DMS53 treated with DMSO at 0.1 percent for 48 hours (cell line): ENCODE measurements at regions not wholly inside any gene's neighbourhood (a gene's known extent, or its start where the extent isn't known, plus 50 kb on each side); places are given as distances from the start of the nearest gene placed in this dataset.
A peak's percentile ranks its signal among the peaks of the same experiment; 100 is the strongest.

ENCODE experiments used
- DNase-seq: peaks from one replicate; lab custom pipeline; 2025; ENCODE audit not compliant: unreplicated experiment; lab: John Stamatoyannopoulos, UW

DNA sequence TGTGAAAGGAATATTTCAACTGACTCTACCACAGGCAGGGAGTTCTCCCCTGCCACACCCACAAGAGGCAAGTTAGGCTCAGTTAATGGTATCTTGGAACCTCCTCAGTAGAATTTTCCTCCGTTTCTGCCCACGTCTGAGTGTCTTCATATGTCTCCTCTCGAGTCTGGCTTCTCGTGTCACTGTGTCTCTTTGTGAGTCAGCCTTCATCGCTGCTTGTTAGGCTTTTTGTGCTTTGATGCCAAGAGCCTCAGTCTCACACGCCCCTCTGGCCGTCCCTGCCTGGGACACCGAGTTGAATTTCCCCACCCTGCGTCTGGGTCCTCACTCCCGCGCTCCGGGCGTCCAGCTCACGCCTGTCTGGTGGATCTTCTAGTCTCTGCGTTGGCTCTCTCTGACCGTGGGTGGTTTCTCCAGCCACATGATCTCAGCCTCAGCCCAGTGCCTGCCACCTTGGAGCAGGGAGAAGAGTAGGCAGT is 125.7 kb upstream of the GADD45A start:
- DNase-seq = no peak

DNA sequence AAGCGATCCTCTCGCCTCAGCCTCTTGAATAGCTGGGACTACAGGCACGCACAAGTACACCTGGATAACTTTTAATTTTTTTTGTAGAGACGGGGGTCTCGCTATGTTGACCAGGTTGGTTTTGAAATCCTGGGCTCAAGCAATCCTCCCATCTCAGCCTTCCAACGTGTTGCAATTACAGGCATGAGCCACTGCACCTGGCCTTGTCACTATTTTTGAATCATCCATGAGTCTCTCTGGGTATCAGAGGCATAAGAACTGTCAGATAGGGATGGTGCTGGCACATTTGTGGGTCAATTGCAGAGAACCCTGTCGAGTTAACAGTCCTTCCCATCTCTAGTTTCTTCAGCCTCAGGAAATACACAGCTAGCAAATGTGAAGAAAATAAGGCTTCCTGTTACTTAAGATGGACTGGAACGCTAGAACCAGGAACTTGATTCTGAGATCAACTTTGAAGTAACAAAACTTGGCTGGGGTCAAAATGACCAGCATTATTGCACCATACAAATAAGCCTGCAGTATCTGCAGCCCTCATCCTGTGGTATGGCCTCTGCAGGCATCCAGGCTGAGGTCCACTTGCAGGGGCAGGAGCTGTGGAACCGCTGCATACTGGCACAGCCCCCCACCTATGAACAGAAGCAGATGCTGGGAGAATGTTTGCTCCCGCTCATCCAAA is 124.3 kb upstream of the GADD45A start:
- DNase-seq = no peak

DNA sequence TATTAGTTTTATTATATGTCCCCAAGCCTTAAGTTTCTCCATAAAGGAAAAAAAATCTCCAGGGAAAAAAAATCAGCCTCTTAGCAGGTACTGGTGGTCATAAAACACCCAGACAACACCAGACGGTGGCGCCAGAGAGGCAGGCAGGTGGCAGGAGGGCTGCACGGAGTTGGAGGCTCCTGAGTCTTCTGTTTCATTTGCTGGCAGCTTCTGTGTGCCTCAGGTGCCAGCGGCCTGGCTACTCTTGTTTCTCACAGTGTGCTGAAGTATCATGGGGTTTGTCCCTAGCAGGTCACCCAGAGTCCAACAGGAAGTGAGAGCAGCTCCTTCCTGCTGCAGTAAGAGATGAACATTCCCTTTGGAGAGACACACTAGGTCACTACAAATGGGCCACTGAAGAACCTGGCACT is 123.3 kb upstream of the GADD45A start:
- peak; percentile 97 for DNase-seq

DNA sequence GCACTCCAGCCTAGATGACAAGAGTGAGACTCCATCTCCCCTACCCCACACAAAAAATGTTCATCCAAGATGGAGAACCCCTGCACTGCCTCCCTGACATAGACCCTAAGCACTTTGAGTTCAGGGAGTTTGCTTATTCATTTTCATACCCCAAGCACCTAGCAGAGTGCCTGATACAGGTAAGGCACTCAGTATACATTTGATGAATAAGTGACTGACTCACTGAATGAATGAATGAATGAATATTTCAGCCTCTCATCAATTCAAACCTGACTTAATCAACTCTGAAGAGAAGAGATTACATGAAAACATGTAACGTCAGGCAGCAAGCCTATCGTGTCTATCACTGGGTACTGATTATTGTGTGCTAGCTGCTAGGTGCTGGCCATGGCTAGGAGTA is 121.3 kb upstream of the GADD45A start:
- no peak for DNase-seq

DNA sequence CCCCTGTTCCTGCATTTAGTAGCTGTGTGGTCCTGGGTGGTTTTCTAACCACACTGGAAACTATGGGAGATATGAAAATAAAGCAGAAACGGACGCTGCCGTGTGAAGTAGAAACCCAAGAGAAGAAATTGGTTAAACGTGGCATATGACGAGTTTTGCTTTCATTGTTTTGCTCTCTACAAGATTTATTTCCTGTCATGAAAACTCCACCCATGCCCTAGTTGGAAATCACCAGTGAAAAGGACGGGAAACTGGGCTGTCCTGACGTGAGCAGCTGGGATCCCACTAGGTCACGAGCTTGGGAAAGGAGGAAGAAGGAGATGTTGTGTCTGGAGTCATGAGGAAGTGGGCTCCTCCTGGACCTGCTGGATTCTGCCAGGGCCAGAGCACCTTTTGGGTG is 120.8 kb upstream of the GADD45A start:
- no peak for DNase-seq

DNA sequence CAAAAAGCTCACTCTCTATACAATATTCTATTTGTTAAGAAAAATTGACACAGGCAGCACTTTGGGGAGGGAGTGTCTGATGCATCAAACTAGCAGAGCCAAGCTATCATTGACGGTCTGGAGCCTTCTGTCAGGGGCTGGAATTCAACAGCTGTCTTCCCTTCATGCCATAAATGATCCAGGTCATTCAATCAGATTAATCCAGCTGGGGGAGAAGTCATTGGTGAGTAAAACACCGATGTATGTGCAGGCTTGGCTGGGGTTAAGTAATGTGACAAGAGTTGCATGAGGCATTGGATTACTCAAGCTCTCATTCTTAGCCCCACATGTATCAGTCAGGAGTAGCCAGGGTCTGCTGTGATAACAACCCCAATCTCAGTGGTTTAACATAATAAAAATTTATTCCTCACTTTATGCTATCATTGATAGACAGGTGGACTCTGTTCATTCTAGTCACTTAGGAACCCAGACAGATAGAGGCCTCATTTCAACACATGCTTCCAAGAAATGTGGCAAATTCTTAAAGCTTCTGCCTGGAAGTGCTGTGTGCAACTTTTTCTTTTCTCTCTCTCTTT is 118.1 kb upstream of the GADD45A start:
- DNase-seq = no peak

DNA sequence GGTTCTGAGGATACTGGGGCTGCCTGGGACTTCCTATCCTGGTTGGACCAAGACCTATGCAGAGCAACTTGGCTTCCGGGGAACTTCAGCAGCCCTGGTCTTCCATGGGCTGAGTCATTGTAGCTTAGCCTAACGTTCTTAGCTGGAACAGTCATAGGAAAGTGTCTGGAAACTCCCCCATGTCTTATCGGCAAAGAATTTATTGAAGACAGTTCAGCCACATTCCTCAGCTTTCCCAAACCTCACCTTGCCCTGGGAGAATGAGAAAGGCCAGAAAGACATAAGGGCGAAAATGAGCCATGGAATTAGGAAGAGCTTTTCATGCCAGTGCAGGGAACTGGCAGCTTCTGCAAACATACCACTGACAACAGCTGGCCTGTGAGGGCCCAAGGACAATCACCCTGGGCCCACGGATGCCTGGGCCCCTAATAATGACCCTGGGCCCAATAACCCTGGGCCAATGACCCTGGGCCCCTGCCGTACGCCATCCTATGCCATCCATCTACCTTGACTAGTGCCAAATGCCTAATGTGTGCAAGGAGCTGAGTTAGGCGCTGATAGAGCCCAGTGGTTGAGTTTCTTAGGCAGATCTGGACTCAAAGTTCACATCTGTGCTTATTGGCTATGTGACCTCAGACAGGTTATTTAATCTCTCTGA is 114.4 kb upstream of the GADD45A start:
- DNase-seq = no peak

DNA sequence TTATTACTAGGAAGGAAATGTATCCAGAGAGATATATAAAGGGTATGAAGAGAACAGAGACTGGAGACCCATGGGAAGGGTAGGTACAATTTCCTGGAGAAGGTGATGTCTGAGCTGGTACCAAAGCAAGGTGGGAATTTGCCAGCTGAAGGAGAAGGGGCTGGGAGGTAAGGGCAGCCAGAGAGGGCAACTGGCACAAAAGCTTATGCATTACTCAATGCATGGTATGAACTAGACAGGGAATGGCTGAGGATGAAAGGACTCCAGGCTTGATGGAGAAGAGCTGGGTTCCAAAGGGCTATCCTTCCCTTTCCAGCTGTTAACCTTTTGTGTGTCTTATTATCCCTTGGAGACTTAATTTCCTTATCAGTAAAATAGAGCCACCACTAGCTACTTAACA is 113.6 kb upstream of the GADD45A start:
- DNase-seq = peak; percentile 15

DNA sequence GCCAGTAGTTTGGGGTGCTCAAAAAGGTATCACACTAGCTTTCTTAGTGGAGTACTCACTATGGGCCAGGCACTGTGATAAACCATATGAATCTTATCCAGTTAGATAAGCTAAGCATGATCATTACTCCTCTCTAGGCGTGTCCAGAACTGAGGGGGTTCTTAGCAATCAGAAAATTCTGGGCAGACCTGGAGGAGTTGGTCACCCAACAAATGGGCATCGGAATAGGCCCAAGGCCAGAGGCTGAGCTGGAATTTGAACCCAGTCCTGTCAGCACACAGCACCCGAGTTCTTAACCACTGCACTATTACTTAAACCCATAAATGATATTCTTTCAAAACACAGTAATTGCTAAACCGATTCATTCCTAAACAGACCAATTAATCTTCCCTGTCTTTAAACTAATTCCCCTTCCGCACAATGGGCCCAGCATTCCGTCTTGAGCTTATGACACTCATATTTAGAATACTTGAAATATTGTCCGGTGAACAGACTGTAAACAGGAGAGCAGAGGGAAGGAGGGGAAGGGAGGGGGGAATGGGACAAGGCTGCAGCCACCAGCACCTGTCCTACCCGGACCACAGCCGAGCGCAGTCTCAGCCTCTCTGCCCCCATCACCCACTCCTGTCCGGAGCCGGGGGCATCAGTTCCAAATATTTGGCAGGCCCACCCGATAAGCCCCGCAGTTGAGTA is 113.0 kb upstream of the GADD45A start:
- DNase-seq = peak; percentile 65

DNA sequence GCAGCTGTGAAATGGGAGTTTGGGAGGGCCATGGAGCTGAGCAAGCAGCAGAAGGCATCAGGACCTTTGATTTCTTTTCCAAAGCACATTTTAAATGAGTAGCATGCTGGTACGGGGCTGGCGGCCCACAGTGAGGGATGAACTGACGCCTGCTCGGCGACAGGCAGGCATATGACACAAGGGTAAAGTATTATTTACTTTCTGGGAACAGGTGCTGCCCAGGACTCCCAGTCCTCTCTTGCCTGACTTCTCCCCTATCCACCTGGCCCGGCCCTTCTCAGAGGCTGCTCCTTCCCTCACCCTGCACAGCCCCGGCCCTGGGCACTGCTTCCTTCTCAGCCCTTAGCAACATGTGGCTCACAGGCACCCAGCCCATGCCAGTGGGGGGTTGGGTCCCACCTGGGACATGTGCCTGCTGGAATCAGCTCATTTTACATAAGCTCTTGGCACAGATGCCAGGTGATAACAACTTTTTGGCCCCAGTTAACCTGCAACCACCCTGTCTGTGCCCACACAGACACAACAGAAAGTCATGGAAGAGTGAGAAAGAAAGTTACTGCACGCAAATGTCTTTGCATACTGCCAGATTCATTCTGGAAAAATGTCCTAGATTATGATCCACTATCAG is 112.3 kb upstream of the GADD45A start:
- DNase-seq = peak; percentile 97

DNA sequence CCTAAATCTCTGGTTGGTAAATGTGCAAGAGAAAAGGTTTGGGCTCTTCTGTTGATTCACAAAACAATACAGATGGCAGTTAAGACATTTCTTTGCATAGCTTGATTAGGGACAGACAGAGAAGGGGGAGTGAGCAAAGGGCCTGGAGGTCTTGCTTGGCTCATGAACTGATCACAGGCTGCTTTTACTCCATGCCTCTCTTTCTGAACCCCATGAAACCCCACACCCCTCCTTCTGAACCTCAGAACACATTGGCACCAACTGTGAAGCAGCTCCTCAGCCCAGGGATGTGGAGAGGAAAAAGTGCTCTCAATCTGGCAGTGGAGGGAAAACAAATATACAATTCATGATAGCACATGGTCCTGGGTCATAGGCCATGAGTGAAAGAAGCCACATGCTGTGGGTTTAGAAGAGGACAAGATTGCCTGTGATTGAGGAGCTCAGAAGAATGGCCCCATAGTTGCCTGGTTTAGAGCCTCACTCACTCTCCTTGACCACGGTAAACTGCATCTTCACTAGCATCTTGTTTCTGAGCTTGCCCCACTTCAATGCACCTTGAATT is 111.6 kb upstream of the GADD45A start:
- DNase-seq = peak; percentile 40

DNA sequence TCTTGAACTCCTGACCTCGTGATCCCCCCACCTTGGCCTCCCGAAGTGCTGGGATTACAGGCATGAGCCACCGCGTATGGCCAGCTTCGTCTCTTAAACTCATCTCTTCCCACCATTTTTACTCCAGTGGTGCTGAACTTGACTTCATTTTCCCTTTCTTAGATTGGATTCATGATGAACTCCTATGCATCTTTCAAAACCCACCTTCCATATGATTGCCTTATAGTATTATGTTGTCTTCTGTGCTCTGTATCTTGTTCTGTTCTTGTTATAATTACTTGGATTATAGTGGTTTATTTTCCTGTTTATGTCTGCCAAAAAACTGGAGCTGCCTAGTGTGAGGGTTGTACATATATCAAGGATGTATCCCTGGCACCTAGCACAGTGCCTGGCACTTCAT is 110.8 kb upstream of the GADD45A start:
- no peak for DNase-seq

DNA sequence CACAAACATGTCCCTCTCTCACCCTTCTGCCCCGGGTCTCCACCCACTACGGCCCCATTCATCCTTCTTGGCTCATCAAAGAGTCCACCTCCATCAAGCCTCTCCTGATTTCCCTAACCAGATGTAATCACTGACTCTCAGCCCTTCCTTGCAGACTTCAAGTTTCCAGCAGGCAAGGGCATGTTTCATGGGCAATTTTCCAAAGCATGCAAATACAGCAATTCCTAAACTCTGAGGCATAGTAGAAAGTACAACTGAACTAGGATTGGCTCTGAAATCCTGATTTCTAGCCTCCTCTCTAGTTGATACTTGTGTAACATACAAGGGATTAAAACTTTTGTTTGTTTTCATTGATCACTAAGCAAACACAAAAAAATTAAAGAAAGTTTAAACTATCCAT is 109.1 kb upstream of the GADD45A start:
- no peak for DNase-seq

DNA sequence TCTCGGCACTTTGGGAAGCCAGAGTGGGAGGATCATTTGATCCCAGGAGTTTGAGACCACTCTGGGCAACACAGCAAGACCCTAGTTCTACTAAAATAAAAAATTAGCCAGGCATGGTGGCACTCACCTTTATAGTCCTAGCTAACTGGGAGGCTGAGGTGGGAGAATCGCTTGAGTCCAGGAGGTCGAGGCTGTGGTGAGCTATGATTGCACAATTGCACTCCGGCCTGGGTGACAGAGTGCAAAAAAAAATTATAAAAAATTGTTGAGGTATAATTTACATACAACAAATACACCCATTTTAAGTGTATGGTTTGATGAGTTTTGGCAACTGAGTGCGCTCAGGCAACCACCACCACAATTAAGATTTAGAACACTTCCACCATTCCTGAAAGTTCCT is 108.5 kb upstream of the GADD45A start:
- no peak for DNase-seq

DNA sequence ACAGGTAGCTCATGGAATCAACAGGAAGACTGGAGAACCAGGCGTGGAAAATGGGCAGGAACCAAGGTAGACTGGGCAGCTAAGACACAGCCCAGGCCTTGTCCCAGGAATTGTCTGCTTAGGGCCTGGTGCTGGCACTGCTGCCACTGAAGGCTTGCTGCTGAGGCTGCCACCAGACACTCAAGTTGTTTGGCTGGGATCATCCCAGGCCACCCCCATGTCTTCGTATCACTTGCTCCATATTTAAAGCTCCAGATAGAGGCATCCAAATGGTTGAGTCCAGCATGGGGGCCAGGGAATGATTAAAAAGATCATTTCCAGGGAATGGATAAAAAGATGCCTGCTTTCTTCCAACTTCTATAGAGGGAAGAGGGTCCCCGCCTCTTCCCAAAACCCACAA is 107.4 kb upstream of the GADD45A start:
- no peak for DNase-seq

DNA sequence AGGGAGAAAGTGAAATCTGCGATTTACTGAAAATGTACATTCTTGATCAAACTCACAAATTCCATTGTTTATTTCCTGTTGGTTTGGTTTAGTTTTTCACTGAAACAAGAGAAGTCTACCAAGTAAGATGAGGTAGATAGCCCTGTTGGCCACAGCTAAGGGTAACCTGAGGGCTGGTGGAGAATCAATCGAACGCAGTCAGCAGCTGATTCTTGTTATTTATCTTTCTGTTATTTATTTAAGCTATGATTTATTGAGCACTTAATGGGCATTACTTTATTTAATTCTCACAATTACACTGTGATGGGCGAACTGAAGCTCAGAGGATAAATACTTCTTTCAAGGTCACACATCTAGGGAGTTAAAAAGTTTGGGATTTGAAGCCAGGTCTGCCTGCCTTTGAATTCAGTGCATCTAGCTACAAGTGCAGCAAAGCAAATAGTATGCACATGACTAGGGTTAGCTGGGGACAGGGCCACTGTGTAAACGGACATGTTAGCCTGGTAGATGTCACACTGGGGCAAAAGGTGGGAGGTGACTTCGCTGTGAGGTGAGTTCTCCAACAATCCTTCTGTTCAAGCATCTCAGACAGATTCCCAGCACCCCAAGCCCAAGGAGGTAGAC is 106.5 kb upstream of the GADD45A start:
- peak; percentile 64 for DNase-seq

DNA sequence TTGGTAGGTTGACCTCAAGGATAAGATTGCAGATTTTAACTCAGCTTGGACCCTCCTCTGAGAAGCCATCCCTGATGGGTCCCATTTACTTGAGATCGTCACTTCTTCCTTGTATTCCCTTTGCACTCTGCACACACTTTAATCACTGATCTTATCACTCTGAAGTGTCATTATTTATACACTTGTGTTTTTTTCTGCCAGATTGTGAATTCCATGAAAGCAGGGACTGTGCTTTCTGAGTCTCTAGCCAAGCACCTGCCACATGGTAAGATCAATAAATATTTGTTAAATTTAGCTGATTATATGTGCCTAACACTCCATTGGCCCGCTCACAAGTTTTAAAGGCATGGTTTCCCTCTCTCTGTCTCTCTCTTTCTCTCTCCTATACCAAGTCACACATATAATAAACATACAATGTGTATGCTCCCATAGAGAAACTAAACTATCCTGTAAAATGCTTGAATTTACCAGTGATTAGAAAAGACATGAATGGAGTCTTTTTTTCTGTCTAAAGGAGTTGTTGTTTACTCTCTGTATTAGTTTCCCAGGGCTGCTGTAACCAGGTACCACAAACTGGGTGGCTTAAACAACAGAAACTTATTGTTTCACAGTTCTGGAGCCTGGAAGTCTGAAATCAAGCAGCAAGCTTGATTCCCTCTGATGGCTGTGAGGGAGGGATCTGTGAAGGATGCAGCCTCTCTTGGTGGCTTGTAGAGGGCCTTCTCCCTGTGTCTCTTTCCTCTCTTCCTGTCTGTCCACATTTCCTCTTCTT is 105.2 kb upstream of the GADD45A start:
- peak; percentile 18 for DNase-seq

DNA sequence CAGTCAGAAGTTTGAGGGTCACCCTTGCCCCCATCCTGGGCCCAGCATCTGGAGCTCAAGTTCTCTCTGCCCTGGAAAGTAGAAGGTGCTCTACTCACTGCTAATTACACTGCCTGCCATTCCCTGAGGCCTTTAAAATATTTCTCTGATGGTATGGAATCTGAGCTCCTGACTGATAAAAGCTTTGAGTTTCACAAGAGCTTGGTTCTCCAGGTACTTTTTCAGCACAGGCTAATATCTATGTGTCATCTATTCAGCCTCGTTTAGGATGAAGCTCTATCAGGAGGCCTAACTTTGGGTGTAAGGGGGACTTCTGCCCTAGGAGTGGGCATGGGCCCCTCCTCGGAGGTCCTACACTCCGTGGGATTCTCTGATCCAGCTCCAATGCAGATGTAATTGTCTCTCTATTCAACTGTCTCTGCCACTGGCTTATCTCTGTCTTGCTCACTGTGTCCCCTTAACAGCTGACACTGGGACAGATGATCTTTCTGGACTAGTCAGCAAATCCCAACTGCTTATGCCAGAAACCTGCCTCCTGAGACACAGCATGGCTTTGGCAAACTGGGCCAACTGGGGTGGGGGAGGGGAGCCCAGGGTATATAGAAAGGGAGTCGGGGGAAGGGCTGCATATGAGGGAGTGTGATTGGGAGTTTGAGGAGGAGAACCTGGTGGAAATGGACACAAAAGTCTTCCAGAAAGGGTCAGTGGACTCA is 104.2 kb upstream of the GADD45A start:
- no peak for DNase-seq
